Astrocyte of the spinal cord (primary cell): ENCODE measurements at regions not wholly inside any gene's neighbourhood (a gene's known extent, or its start where the extent isn't known, plus 50 kb on each side); places are given as distances from the start of the nearest gene placed in this dataset.
A peak's percentile ranks its signal among the peaks of the same experiment; 100 is the strongest.
"Not testable (repeated sequence)": the region's sequence is repeated elsewhere in the genome, so short reads cannot be mapped to it uniquely, and the experiment has no call there.

Experiments used
- DNase-seq: peaks from one replicate; pipeline ENCODE4 v3.0.0; 2011; ENCODE audit warnings: low read depth, low spot score
- H3K4me3 ChIP-seq: 2 replicates; pipeline ENCODE4 v1.5.1; 2011; ENCODE audit warnings: low read depth, mild to moderate bottlenecking, low read length, moderate library complexity
- CTCF ChIP-seq: IDR thresholded peaks from 2 replicates; pipeline ENCODE4 v1.5.1; 2012; ENCODE audit warnings: low read depth, mild to moderate bottlenecking, low read length, inconsistent platforms
- in situ Hi-C: cut with HindIII; loops from 2 replicates; pipeline ENCODE4 v1.10.0; 2017; ENCODE audit warnings: low sequenced_read_pairs

- no peak for TF ChIP-seq CTCF
- H3K4me3 ChIP-seq: no peak overlapping the region
- DNase-seq: no peak
- in situ Hi-C loops: no loop called here
Observed at GRCh38 chr10:53679666-53680065, 907.1 kb upstream of the MBL2 start.

GRCh38 chr10:53675177-53675576, 902.6 kb upstream of the MBL2 start:
- in situ Hi-C loops: no loop called here
- DNase-seq: no peak
- TF ChIP-seq CTCF: no peak
- no peak overlapping the region for H3K4me3 ChIP-seq

- DNase-seq: no peak
- in situ Hi-C loops: no loop called here
- H3K4me3 ChIP-seq: no peak overlapping the region
- TF ChIP-seq CTCF: no peak
Observed at GRCh38 chr10:53667063-53667462, 894.5 kb upstream of the MBL2 start.

GRCh38 chr10:53664282-53665019, 891.9 kb upstream of the MBL2 start:
- TF ChIP-seq CTCF: no peak
- peak; percentile 0 for DNase-seq
- in situ Hi-C loops: no loop called here
- no peak overlapping the region for H3K4me3 ChIP-seq

GRCh38 chr10:53650794-53651193, 878.2 kb upstream of the MBL2 start:
- no peak for DNase-seq
- in situ Hi-C loops: no loop called here

GRCh38 chr10:53647221-53647620, 874.6 kb upstream of the MBL2 start:
- H3K4me3 ChIP-seq, DNase-seq, in situ Hi-C loops: not testable (repeated sequence)

More at GRCh38 chr10:53650794-53651193, 878.2 kb upstream of the MBL2 start:
- no peak overlapping the region for H3K4me3 ChIP-seq
- TF ChIP-seq CTCF: no peak

- in situ Hi-C loops: no loop called here
- no peak for DNase-seq
- TF ChIP-seq CTCF: no peak
- no peak overlapping the region for H3K4me3 ChIP-seq
Observed at GRCh38 chr10:53646525-53646924, 873.9 kb upstream of the MBL2 start.
